ENCODE measurements at regions not wholly inside any gene's neighbourhood (a gene's known extent, or its start where the extent isn't known, plus 50 kb on each side); places are given as distances from the start of the nearest gene placed in this dataset.
"Not testable (repeated sequence)": the region's sequence is repeated elsewhere in the genome, so short reads cannot be mapped to it uniquely, and the experiment has no call there.

DNA sequence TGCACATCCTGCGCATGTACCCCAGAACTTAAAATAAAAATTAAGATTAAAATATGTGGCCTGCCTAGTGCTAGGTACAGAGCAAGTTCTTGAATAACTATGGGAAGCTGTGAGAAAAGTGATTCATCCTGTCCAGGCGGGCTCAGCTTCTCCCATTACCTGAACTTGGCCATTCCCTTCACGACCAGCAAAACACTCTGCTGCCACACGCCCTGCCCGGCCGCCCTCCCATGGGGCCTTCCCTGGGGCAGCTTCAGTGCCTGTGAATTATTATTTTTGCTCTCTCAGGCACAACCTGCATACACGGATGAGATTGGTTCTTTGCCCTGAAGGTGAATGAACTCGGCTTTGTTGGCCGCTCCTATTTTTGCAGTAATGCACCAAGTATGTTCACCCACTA is 209.2 kb upstream of the SHH start:
- no peak overlapping the region for H3K27ac ChIP-seq
- 0 to 100% (median 78%) methylated on average over 1 to 8 of the region's 9 CpGs; no CpG with 5 or more reads in 1 of the 10 experiments for WGBS, 10 experiments
- no peaks in the 10 kb centered on the region for H3K4me1 ChIP-seq (replicated peaks in 1 of 2)
- H3K4me3 ChIP-seq = no peak overlapping the region
- no peak for ATAC-seq (replicated peaks in 6 of 8)
- in situ Hi-C loops (cut with MboI; ENCODE audit: low pct_unique_long_range_greater_than_20kb in 2 of 9, low sequenced_read_pairs in 9 of 9, unreplicated experiment in 9 of 9) = no loop called here

DNA sequence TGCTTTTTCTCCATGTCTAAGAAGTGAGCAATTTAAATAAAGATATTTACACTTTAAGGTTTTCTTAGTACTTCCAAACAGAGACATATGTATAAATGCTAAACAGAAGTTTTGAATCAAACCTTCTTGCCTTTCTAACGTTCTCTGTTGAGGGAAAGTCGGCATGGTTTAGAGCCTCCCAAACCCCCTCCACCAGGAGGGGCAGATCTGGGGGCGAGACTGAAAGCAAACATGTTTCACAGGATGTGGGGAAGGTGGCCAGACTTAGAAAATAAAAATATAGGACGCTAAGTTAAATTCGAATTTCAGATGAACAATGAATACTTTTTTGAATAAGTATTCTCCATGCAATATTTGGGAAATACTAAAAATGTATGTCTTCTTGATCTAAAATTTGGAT is 208.3 kb upstream of the SHH start:
- in situ Hi-C loops (cut with MboI; ENCODE audit: low pct_unique_long_range_greater_than_20kb in 2 of 9, low sequenced_read_pairs in 9 of 9, unreplicated experiment in 9 of 9) = no loop called here
- Histone ChIP-seq H3K4me3 (no peak overlapping the region), H3K4me1 (replicated peaks in 1 of 2) (no peaks in the 10 kb centered on the region), H3K27ac (no peak overlapping the region)
- 0 to 100% (median 49%) methylated on average over 1 to 5 of the region's 5 CpGs for WGBS, 10 experiments
- ATAC-seq (replicated peaks in 6 of 8) = no peak

DNA sequence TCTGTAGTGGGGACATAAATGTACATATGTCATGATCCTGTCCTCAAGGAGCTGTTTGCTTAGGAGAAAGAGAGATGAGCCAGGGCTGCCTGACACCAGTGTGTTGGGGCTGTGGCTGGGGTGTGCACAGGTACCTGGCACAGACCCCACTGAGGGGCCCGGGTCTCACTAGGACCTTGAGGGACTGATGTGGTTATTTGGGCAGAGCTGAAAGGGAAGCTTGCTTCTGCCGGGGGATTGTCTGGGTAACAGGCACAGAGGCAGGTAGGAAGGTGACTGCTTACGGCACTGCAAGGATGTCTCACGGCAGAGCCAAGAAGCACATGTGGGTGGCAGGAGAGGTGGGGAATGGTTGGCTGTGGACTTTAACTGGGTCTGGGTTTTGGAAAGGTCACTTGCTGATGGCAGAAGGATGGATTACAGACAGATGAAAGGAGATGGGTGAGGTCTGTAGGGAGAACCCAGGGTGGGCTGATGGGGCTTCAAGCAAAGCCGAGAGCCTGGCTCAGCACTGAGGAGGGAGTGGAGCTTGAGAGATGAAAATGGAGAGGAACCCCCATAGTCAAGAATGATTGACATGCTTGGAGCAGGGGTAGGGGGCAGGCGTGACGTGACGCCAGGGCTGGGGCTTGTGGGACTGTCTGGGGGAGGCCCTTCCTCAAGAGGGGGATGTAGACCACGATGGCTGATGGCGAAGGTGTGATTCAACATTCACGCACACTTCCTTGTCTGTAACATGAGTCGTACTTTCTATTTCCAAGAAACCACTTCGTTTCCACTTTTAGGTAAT is 207.7 kb upstream of the SHH start:
- WGBS, 10 experiments = 0 to 87% (median 76%) methylated on average over 1 to 4 of the region's 13 CpGs; no CpG with 5 or more reads in 2 of the 10 experiments
- H3K4me3 ChIP-seq = no peak overlapping the region
- H3K4me1 ChIP-seq (replicated peaks in 1 of 2) = no peaks in the 10 kb centered on the region
- in situ Hi-C loops (cut with MboI; ENCODE audit: low pct_unique_long_range_greater_than_20kb in 2 of 9, low sequenced_read_pairs in 9 of 9, unreplicated experiment in 9 of 9) = no loop called here
- no peak for ATAC-seq (replicated peaks in 6 of 8)
- H3K27ac ChIP-seq = no peak overlapping the region

DNA sequence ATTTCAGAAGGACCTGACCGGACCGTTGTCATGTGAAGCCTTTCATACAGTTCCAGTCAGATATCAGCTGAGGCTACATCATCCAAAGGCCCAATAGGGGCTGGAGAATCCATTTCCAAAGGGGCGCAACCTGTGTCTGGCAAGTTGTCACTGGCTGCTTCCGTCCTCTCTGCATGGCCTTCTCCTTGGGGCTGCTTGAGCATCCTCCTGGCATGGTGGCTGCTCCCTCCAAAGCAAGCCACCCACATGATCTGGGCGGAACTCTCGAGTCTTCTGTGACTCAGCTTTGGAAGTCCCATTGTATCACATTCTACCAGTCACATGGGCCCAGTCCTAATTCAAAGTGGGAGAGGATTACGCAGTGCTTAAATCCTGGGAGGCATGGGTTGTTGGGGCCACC is 207.0 kb upstream of the SHH start:
- ATAC-seq (replicated peaks in 6 of 8) = no peak
- H3K27ac ChIP-seq = no peak overlapping the region
- WGBS, 10 experiments = 13 to 94% (median 62%) methylated on average over 3 to 7 of the region's 7 CpGs; no CpG with 5 or more reads in 4 of the 10 experiments
- in situ Hi-C loops (cut with MboI; ENCODE audit: low pct_unique_long_range_greater_than_20kb in 2 of 9, low sequenced_read_pairs in 9 of 9, unreplicated experiment in 9 of 9) = no loop called here
- H3K4me1 ChIP-seq (replicated peaks in 1 of 2) = no peaks in the 10 kb centered on the region
- H3K4me3 ChIP-seq = no peak overlapping the region

DNA sequence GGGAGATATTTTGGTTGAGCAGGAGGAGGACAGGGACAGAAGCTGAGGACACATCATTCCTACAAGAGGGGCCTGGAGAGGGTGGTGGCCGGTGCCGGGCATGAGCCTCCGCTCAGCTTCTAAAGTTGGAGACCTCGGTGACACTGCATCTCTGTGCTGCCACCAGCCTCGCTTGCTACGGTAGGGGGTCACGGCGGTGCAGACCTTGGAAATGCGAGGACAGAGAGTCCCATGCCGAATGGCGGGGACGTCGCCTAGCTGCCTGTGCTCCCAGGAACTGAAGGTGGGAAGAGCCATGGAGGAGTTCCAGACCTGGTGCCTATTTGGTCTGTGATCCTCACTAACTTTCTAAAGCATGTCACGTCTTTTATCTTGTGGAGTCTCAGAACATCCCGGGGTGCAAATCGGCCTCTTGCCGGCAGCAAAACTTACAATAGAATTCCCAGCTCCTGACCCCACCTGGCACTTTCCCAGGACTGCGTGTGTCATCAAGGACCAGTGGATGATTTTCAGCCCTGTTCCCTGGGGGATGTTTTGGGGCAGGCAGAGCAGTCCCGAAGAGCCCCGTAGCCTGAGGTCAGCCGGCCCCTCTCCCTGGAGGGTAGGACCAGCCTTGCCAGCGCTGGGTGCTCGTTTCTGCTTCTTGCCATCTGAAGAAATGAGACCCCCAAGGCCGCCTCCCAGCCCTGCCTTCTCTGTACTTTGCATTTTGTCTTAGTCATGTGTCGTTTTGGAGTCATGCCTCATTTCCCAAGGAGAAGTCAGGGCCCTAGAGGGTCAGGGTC is 205.8 kb upstream of the SHH start:
- no peaks in the 10 kb centered on the region for H3K4me1 ChIP-seq (replicated peaks in 1 of 2)
- WGBS, 10 experiments = 0 to 95% (median 60%) methylated on average over 1 to 16 of the region's 25 CpGs; no CpG with 5 or more reads in 1 of the 10 experiments
- ATAC-seq (replicated peaks in 6 of 8) = no peak
- H3K27ac ChIP-seq = no peak overlapping the region
- no peak overlapping the region for H3K4me3 ChIP-seq
- in situ Hi-C loops (cut with MboI; ENCODE audit: low pct_unique_long_range_greater_than_20kb in 2 of 9, low sequenced_read_pairs in 9 of 9, unreplicated experiment in 9 of 9) = no loop called here

DNA sequence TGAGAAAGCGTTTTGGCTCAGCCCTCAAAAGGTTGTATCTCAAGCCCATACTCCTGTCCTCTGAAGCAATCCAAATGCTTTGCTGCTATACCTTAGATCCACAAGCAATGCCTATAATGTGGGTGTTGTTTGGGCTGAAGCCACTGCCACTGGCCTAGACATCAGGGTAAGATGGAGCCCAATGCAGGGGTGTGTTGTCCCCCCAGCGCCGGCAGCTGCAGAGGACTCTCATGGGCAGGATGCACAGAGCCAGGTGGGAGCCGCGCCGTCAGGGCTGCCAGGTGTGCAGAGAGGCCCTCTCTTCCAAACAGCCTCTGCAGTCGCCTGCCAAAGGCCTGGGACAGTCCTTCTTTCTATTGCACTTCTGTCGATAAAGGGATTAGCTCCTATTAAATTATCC is 205.2 kb upstream of the SHH start:
- Histone ChIP-seq H3K4me3 (no peak overlapping the region), H3K27ac (no peak overlapping the region), H3K4me1 (replicated peaks in 1 of 2) (no peaks in the 10 kb centered on the region)
- WGBS, 10 experiments = 0 to 75% (median 23%) methylated on average over 1 to 6 of the region's 8 CpGs; no CpG with 5 or more reads in 5 of the 10 experiments
- no peak for ATAC-seq (replicated peaks in 6 of 8)
- in situ Hi-C loops (cut with MboI; ENCODE audit: low pct_unique_long_range_greater_than_20kb in 2 of 9, low sequenced_read_pairs in 9 of 9, unreplicated experiment in 9 of 9) = no loop called here

DNA sequence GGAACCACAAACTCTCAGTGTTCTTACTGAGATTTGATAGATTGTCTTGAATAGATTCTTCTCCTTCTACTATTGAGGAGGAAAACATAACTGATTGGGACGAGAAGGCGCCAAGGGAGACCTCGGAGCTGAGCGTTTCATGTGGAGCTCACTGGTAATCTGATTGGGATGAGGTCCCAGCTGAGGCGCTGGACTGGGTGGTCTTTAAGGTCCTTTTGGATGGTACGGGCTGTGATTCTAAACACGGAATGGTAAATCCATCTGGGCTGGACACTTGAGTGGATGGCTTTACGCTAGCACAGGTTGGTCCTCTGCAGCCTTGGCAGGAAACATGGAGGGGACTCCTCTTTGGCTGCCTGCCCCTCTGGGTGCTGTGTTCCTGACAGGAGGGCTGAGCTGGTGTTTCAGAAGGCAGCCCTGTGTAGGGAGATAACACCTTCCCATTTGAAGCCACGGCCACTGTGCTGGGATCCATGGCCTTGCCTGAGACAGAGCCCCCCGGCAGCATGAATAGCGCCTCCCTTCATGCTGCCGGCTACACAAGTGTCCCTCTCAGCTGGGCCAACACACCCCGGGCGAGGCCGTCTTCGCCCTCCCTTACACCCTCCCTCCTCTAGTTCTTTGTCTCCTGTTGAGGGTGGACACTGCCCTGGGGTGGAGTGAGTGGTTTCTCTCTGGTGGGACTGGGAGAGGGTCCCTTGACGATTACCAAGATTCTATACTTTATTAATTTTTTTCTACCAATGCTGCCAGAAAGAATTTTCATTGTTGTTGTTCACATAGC is 203.2 kb upstream of the SHH start:
- Histone ChIP-seq H3K27ac (no peak overlapping the region), H3K4me1 (replicated peaks in 1 of 2) (no peaks in the 10 kb centered on the region), H3K4me3 (no peak overlapping the region)
- in situ Hi-C loops (cut with MboI; ENCODE audit: low pct_unique_long_range_greater_than_20kb in 2 of 9, low sequenced_read_pairs in 9 of 9, unreplicated experiment in 9 of 9) = no loop called here
- ATAC-seq (replicated peaks in 6 of 8) = no peak
- WGBS, 10 experiments = 0 to 100% (median 54%) methylated on average over 1 to 13 of the region's 17 CpGs; no CpG with 5 or more reads in 2 of the 10 experiments

DNA sequence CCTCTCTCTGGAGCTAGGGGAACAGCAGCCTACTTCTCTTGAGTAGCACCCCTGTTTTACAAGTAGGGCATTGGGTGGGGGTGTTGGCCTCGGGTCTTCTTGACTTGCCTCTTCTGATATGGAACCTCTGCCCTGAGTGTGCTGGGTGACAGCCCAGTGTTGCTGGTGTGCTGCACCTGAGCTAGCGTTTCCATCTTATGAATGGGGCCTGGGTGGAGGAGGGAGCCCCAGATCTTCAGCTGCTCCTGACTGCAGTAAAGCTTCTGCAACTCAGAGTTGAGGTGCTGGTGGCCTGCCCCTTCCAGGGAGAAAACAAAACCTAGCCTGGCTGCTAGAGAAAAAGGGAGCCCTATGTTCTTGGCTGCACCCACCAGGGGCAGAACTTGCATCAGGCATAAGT is 202.5 kb upstream of the SHH start:
- 0 to 67% methylated on average over 1 of the region's 2 CpGs; no CpG with 5 or more reads in 8 of the 10 experiments for WGBS, 10 experiments

DNA sequence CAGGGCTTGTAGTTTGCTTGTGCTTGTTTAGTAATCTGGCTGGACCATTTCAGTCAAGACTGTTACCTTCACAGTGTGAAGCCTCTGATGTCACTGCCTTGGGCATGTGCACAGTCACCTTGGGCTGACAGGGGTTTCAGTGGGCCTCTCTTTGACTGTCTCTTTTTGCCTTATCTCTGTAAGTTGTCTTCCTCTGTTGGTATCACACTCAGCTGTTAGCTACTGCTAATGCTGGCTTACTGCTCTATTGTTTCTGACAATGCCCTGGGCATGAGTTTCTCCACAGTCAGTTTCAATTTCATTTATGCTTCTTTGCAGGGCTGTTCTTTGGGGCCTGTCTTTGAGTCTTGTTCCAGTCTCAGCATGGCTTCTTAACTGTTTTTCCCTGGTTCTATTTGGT is 201.9 kb upstream of the SHH start:
- in situ Hi-C loops (cut with MboI; ENCODE audit: low pct_unique_long_range_greater_than_20kb in 2 of 9, low sequenced_read_pairs in 9 of 9, unreplicated experiment in 9 of 9) = no loop called here
- Histone ChIP-seq H3K27ac (no peak overlapping the region), H3K4me1 (replicated peaks in 1 of 2) (no peaks in the 10 kb centered on the region), H3K4me3 (no peak overlapping the region)
- ATAC-seq (replicated peaks in 6 of 8) = no peak

More for the DNA sequence above, 202.5 kb upstream of the SHH start:
- ATAC-seq (replicated peaks in 6 of 8) = no peak
- H3K27ac ChIP-seq = no peak overlapping the region
- in situ Hi-C loops (cut with MboI; ENCODE audit: low pct_unique_long_range_greater_than_20kb in 2 of 9, low sequenced_read_pairs in 9 of 9, unreplicated experiment in 9 of 9) = no loop called here
- no peaks in the 10 kb centered on the region for H3K4me1 ChIP-seq (replicated peaks in 1 of 2)
- no peak overlapping the region for H3K4me3 ChIP-seq

DNA sequence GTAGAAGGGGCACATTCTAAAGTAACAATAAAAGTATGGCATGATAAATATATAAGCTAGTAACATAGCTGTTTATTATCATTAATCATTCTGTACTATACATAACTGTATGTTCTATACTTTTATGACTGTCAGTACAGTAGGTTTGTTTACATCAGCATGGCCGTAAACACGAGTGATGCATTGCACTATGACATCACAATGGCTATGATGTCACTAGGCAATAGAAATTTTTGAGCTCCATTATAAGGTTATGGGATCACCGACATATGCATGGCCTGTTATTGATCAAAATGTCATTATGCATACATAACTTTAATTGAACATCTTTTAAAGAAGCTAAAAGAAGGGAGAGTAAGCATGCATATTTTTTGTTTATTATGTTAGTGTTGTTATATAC is 200.1 kb upstream of the SHH start:
- ATAC-seq (replicated peaks in 6 of 8) = no peak
- 0 to 100% (median 80%) methylated on average over 1 to 3 of the region's 3 CpGs; no CpG with 5 or more reads in 1 of the 10 experiments for WGBS, 10 experiments
- Histone ChIP-seq H3K27ac (no peak overlapping the region), H3K4me1 (replicated peaks in 1 of 2) (no peaks in the 10 kb centered on the region), H3K4me3 (no peak overlapping the region)
- in situ Hi-C loops (cut with MboI; ENCODE audit: low pct_unique_long_range_greater_than_20kb in 2 of 9, low sequenced_read_pairs in 9 of 9, unreplicated experiment in 9 of 9) = no loop called here

DNA sequence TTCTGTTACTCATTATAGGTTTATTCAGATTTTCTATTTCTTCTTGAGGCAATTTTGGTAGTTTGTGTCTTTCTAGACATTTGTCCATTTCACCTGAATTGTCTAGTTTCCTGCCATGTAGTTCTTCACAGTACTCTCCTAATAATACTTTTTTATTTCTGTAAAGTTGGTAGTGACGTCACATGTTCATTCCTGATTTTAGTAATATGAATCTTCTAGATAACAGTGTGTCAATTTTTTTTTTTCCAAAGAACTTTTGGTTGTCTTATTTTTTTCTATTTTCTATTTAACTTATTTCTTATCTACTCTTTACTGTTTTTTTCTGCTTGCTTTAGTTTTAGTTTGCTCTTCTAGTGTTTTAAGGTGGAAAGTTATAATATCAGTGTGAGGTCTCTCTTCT is 197.3 kb upstream of the SHH start:
- Histone ChIP-seq H3K4me1 (replicated peaks in 1 of 2) (no peaks in the 10 kb centered on the region), H3K27ac (no peak overlapping the region), H3K4me3 (no peak overlapping the region)
- ATAC-seq (replicated peaks in 6 of 8) = no peak
- 0 to 86% (median 42%) methylated on average over 1 of the region's 1 CpG for WGBS, 10 experiments
- in situ Hi-C loops (cut with MboI; ENCODE audit: low pct_unique_long_range_greater_than_20kb in 2 of 9, low sequenced_read_pairs in 9 of 9, unreplicated experiment in 9 of 9) = no loop called here

DNA sequence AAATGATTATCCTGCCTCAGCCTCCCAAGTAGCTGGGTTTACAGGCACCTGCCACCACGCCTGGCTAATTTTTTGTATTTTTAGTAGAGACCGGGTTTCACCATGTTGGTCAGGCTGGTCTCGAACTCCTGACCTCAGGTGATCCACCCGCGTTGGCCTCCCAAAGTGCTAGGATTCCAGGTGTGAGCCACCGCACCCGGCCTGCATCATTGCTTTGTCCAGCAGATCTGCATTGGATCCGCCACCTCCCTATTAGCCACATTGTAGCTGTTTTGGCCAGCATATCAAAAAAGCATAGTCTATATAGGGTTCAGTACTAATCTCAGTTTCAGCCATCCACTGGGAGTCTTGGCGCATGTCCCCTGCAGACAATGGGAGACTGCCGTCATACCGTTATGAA is 194.6 kb upstream of the SHH start:
- 38 to 94% (median 61%) methylated on average over 1 to 7 of the region's 11 CpGs; no CpG with 5 or more reads in 2 of the 10 experiments for WGBS, 10 experiments
- H3K4me1 ChIP-seq (replicated peaks in 1 of 2); H3K27ac ChIP-seq; H3K4me3 ChIP-seq; in situ Hi-C loops (cut with MboI; ENCODE audit: low pct_unique_long_range_greater_than_20kb in 2 of 9, low sequenced_read_pairs in 9 of 9, unreplicated experiment in 9 of 9); ATAC-seq (replicated peaks in 6 of 8): not testable (repeated sequence)

DNA sequence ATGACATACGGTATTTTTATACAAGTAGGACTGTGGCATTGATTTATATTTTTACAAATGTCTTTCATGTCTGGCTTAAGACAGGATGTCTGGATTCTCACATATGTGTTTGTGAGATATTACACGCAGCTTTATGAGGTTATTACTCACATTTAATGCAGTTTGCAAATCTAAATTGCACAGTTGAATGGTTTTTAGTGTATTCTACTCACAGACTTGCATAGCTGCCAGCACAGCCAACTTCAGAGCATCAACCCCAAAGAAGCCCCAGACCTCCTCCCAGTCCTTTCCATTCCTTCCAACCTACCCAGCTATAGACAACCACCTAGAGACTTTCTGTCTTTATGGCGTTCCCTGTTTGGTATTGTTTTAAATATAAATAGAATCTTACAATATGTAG is 193.8 kb upstream of the SHH start:
- in situ Hi-C loops (cut with MboI; ENCODE audit: low pct_unique_long_range_greater_than_20kb in 2 of 9, low sequenced_read_pairs in 9 of 9, unreplicated experiment in 9 of 9) = no loop called here
- no peak for ATAC-seq (replicated peaks in 6 of 8)
- no peak overlapping the region for H3K4me3 ChIP-seq
- H3K4me1 ChIP-seq (replicated peaks in 1 of 2) = no peaks in the 10 kb centered on the region
- 0 to 86% (median 43%) methylated on average over 1 to 3 of the region's 3 CpGs; no CpG with 5 or more reads in 2 of the 10 experiments for WGBS, 10 experiments
- H3K27ac ChIP-seq = no peak overlapping the region
